ENCODE measurements at regions not wholly inside any gene's neighbourhood (a gene's known extent, or its start where the extent isn't known, plus 50 kb on each side); places are given as distances from the start of the nearest gene placed in this dataset.
A peak's percentile ranks its signal among the peaks of the same experiment; 100 is the strongest.
"Not testable (repeated sequence)": the region's sequence is repeated elsewhere in the genome, so short reads cannot be mapped to it uniquely, and the experiment has no call there.

DNA sequence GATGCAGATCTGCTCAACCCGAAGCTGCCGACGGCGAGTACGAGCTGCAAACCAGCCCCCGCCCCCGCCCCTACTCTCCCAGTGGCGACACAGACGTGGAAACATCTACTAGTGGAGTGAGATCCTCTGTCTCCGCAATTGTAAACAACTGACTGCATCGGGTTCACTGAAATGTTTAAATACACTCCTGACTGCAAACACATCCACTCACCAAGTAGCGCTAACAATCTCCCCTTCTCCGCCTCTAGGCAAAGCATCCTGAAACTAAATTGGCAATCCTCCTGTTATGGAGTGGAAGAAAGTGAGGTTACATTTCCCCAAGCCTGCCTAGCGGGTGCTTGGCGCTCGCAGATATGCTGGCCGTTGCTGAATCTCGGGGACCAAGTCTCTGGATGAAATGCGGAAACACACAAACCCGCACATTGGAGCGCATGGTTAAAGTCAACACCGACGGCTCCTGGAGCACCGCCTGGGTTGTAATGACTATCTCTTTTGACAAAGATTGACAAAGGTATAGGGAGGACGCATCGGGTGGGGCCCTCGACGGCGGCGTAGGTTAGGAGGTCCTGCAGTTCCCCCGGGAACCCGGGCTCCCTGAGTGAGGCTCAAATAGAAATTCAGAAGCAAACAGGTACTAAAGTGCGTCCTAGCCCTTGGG lies 117.0 kb upstream of the TEX13C start:
- DNase-seq, result no peak

DNA sequence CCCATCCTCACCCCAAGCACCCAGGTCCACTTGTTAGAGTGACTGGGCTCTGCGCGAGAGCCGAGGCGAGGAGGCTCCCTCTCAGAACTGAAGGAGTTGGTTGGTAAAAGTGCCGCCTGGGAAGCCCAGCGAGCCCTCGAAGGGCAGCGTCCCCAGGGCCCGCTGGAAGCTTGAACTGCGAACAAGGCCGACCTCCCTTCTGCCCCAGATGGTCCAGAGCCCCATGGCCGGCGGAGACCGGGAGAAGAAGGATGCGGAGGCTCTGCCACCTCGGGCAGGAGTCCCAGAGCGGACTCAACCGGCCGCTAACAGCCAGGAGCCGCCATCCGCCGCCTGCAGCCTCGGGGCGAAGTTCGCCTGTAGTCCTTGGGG lies 116.3 kb upstream of the TEX13C start:
- no peak for DNase-seq

DNA sequence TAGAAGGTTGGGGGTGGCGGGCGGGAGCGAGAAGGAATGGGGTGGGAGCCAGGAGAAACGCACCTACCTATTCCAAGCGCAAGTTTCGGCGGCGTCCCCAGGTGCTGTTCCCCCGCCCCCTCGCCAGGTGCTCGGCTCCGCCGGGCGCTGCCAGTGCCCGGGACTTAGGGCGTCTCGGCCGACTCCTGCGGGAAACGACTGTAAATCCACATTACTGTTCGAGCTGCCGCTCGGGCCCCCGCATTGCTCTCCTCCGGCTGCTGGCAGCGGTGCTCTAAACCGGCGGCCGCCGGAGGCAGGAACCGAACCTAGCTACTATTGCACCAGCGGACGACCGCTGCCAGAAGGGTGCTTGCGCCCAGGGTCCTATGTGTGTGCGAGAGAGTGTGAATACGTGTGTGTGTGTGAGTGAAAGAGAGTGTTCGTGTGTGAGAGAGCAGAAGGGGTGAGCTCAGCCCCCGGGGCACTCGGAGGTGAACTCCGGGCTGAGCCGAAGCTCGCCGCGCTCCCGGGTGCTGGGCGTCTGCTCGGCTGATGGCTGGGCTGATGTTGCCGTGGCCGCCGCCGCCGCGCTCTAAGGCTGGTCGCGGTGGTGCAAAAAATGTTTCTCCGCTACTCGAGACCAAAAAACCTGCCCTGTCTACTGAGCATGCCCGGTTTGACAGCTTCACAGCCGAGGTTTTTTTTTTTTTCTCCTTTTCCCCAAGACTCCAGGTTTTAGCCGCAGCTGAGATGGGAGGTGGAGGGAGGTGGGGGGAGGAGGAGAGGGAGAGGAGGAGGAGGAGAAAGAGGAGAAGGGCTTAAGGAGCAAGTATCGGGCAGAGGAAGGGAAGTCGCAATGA lies 115.7 kb upstream of the TEX13C start:
- no peak for DNase-seq

DNA sequence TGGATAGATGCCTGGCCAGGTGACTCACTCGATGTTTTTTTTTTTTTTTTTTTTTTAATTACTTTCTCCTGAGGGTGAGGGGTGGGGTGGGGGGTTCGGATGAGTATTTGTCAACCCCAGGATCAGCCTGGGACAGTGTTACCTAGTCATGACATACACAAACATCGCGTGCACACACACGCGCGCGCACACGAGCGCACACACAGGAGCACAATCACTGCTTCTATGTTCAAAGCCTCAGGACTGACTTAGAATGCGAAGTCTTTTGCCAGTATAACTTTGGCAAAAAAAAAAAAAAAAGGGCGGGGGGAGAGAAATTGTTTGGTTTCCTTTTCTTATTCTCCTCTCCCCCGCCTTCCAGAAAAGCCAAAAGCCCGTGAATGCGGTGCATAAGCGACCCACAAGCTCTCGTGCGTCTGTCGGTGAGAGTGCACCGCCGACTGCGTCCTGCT lies 115.0 kb upstream of the TEX13C start:
- no peak for DNase-seq

DNA sequence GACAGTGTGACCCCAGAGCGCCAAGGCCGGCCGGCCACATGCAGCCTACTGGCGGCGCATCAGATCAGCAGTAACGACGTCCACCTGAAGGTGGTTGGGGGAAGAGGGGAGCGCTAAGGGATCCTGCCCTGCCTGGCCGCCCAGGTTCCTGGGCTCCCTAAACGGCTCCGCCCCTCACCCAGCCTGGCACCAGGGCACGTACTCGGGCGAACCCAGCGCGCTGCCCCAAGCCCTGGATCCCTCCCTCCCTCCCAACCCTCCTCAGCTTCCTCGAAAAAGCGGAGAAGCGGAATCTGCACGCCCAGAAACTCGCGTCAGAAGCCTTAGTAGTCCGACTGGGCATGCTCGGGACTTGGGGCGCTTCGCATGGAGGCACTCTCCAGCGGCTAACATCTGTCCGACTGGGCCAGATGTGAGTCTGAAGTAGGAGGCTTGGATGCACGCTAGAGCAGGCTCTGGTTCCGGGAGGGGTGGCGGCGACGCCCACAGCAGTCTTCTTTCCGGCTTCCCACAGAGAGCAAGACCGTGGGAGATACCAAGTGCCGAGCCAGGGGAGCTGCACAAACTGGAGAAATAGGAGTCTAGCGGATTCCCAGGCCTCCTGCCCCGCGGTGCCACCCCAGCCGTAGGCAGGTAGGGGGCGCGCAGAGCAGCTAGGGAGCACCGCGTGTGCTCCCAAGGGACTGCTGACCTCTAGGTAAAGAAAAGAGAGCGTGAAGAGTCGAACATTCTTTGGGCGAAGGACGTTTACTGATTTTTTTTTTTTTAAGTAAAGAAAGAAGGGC lies 114.3 kb upstream of the TEX13C start:
- DNase-seq, result peak; percentile 25

DNA sequence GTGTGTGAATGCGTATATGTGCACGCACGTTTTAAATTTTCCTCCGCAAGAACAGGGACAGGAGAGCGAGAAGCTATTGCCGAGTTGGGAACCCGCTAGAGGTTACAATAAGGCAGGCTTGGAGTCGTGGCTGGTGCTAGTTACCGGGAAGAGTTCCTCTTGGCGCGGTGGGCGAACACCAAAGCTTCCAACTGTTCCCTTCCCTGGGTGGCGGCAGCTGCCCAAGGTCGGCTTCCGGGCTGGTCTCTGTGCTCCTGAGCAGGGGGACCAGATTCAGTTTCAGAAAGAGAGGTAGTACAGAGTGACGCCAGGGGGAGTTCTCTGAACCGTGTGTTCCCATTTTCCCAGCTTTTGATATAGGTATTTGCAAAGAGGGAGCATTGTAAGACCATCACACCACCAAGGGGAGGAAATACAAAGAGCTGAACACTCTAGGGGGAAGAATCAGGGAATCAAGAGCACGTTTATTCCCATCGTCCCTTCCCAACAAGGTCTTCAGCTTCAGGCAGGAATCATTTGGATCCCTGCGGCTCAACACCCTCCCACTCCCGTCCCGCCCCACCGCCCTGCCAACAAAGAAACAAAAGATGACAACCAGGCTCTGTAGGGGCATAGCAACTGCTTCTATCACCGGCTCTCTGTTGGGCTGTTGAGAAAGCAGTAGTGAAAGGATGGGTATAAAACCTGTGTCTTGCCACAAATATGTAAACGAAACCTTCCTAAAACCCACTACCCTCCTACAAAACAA lies 113.6 kb upstream of the TEX13C start:
- no peak for DNase-seq

DNA sequence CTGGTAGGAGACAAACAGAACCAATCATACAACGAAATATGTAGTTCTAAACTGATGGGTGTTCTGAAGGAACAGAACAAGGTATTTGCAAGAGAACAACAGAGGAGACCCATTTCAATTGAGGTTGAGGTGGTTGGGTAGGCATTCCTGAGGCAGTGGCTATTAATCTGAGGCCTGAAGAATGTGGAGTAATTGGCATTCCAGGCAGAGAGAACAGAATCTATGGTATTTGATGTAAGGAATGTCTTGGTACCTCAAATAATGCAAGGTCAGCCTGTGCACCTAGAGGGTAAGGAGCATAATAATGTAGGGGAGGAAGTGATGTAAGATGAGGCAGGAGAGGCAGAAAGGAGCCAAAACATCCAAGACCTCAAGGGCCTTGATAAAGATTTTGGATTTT lies 109.5 kb upstream of the TEX13C start:
- DNase-seq, result no peak

DNA sequence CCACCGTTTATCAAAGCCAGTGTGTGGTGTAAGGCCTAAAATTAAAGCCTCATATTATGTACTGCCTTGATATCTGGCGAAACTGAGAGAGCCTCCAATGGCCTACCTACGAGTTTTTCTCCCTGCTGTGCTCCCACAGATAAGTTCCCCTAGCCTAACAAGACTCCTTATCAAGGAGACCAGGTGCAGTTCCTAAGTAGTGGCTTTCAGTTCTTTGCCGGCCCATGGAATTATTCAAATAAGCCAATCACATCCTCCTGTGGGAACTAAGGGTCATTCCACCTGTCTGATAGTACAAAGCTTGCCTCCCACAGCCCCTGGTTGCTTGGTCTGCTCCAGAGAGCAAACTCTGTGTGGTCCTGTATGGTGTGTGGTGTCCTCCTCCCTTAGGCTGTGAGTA lies 99.8 kb upstream of the TEX13C start:
- no peak for DNase-seq

DNA sequence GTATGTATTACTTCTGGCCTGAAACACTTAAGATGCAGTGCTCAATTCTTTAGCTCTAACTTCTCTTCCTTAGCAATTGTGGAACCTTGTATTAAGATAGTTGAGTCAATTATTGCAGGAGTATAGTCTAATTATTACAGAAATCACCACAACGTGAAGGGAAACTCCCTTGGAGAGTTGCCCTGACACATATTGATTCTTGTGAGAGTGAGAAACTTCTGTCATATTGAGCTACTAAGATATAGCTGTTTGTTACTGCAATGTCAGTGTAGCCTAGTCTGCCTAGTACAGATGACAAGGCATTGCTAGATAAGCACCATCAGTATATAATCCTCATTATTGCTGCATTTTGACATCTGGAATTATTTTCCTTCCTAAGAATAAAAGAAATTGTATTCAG lies 82.7 kb upstream of the TEX13C start:
- no peak for DNase-seq

DNA sequence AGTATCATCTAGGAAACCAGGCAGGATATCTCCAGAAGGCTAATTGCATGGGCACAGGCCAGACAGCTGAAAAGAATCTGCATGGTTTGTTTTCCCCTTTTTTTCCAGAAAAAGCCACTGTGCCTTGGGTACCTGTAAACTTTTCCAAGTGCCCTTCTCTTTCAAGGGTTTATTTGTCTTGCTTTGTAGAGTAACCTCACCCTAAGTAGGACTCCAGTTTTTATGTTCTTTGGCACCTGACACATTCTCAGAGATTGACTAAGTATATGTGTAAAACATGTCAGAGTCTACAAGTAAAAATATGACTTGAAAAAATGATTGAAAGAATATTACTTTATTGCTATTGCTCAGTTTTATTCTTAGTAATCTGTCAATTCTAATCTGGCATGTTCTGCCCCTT lies 70.7 kb upstream of the TEX13C start:
- no peak for DNase-seq

DNA sequence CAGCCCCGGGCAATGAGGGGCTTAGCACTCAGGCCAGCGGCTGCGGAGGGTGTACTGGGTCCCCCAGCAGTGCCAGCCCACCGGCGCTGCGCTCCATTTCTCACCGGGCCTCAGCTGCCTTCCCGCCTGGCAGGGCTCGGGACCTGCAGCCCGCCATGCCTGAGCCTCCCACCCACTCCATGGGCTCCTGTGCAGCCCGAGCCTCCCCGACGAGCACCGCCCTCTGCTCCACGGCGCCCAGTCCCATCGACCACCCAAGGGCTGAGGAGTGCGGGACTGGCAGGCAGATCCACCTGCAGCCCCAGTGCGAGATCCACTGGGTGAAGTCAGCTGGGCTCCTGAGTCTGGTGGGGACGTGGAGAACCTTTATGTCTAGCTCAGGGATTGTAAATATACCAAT lies 63.9 kb upstream of the TEX13C start:
- DNase-seq, result not testable (repeated sequence)

DNA sequence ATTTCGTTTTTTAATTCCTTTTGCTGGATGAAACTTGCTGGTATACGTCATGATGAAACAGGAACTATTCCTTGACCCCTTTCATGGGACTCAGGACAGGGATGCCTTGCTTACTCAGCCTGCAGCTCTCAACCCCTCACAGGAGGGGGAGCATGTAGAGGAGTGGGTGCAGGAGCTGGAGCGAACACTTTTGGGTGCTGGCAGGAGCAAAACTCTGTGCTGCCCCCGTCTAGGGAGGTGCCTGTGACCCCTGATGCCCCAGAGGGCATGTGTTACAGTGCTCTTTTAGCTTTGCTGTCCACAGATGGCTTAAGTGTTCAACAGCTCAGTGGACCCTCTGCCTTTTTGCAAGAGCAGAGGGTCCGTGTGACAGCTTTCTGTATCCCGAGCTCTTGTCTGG lies 56.8 kb upstream of the TEX13C start:
- DNase-seq, result no peak

DNA sequence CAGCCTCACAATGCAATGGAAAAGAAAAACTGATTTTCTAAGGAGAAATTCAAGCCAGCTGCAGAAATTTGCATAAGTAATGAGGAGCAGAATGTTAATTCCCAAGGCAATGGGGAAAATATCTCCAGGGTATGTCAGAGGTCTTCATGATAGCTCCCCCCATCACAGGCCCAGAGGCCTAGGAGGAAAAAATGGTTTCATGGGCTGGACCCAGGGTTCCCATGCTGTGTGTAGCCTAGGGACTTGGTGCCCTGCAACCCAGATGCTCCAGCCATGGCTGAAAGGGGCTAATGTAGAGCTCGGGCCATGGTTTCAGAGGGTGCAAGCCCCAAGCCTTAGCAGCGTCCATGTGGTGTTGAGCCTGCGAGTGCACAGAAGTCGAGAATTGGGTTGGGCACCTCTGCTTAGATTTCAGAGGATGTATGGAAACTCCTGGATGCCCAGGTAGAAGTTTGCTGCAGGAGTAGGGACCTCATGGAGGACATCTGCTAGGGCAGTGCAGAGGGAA lies 53.5 kb upstream of the TEX13C start:
- DNase-seq, result no peak
